ENCODE measurements at regions not wholly inside any gene's neighbourhood (a gene's known extent, or its start where the extent isn't known, plus 50 kb on each side); places are given as distances from the start of the nearest gene placed in this dataset.

DNA sequence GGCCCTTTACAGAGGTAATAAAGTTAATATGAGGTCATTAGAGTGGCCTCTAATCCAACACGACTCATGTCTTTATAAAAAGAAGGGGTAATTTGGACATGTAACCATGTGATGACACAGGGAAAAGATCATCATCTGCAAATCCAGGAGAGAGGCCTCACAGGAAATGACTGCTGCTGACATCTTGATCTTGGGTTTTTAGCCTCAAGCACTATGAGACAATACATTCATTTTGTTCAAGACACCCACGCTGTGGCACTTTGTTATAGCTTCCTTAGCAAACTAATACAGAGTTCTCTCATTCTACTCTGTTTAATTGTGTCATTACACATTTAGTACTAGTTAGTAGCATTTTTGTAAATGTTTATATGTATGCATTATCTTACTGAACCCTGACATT, 64.0 kb upstream of the RUNX1 start:
- no peak for TF ChIP-seq POLR2A (IDR thresholded peaks at IDR 0.05)
- no peak for TF ChIP-seq CTCF (IDR thresholded peaks at IDR 0.05 in 8 of 11, conservative IDR thresholded peaks at IDR 0.05 in 3 of 11)
- TF ChIP-seq POLR2AphosphoS5 (IDR thresholded peaks at IDR 0.05) = no peak
- no peak for DNase-seq
- Histone ChIP-seq H3K27me3 (replicated peaks in 1 of 7) (peaks cover 0 to 5% (median 0%) of the 10 kb centered on the region in 7 donors), H3K9me3 (peaks cover 0 to 4% (median 0%) of the 10 kb centered on the region in 8 donors), H3K4me3 (no peak overlapping the region), H3K27ac (no peak overlapping the region), H3K36me3 (no peaks in the 10 kb centered on the region), H3K4me1 (no peaks in the 10 kb centered on the region)
- WGBS, 5 donors = 65 to 83% (median 78%) methylated on average over 2 of the region's 2 CpGs
- intact Hi-C loops (cut with DNase I; ENCODE audit: low total_unique reads) = no loop called here

GRCh38 chr21:35111321-35111930, 62.3 kb upstream of the RUNX1 start:
- 74 to 81% (median 77%) methylated on average over 4 of the region's 4 CpGs for WGBS, 5 donors
- no peak for DNase-seq
- TF ChIP-seq POLR2A (IDR thresholded peaks at IDR 0.05) (no peak), CTCF (IDR thresholded peaks at IDR 0.05 in 8 of 11, conservative IDR thresholded peaks at IDR 0.05 in 3 of 11) (no peak), POLR2AphosphoS5 (IDR thresholded peaks at IDR 0.05) (no peak)
- H3K27me3 ChIP-seq (replicated peaks in 1 of 7) = no peaks in the 10 kb centered on the region
- H3K36me3 ChIP-seq = no peaks in the 10 kb centered on the region
- no peak overlapping the region for H3K27ac ChIP-seq
- intact Hi-C loops (cut with DNase I; ENCODE audit: low total_unique reads) = no loop called here
- peaks cover 0 to 4% (median 0%) of the 10 kb centered on the region in 8 donors for H3K9me3 ChIP-seq
- H3K4me3 ChIP-seq = no peak overlapping the region
- no peaks in the 10 kb centered on the region for H3K4me1 ChIP-seq

DNA sequence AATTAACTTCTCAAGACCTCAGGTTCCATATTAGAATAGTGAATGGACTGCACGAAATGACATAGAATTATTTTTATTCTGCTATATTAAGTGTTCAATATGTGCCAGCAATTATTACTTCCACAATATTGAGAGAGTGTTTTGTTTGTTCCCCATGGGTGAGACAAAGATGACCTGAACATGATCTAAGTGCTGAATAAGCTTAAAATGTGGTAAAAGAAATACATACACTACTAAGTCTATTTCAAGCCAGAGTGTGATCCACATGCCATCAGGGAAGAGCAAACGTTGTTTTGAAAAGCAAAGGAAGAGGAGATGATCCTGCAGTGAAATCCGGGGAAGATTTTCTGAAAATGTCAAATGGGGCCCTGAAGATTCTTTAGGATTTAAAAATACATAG, 59.8 kb upstream of the RUNX1 start:
- TF ChIP-seq POLR2A (IDR thresholded peaks at IDR 0.05) = no peak
- no peak for TF ChIP-seq POLR2AphosphoS5 (IDR thresholded peaks at IDR 0.05)
- TF ChIP-seq CTCF (IDR thresholded peaks at IDR 0.05 in 8 of 11, conservative IDR thresholded peaks at IDR 0.05 in 3 of 11) = no peak
- WGBS, 5 donors = 76 to 91% (median 86%) methylated on average over 3 of the region's 3 CpGs
- Histone ChIP-seq H3K36me3 (no peaks in the 10 kb centered on the region), H3K4me1 (no peaks in the 10 kb centered on the region), H3K27me3 (replicated peaks in 1 of 7) (no peaks in the 10 kb centered on the region), H3K9me3 (peaks cover 0 to 4% (median 0%) of the 10 kb centered on the region in 8 donors), H3K27ac (no peak overlapping the region), H3K4me3 (no peak overlapping the region)
- no peak for DNase-seq
- intact Hi-C loops (cut with DNase I; ENCODE audit: low total_unique reads) = no loop called here

- peaks cover 0 to 3% (median 0%) of the 10 kb centered on the region in 7 donors for H3K27me3 ChIP-seq (replicated peaks in 1 of 7)
- intact Hi-C loops (cut with DNase I; ENCODE audit: low total_unique reads) = no loop called here
- H3K4me1 ChIP-seq = peaks cover 0 to 11% (median 9%) of the 10 kb centered on the region in 6 donors
- H3K4me3 ChIP-seq = no peak overlapping the region
- no peak overlapping the region for H3K27ac ChIP-seq
- no peaks in the 10 kb centered on the region for H3K36me3 ChIP-seq
- 77 to 90% (median 83%) methylated on average over 6 of the region's 6 CpGs for WGBS, 5 donors
- H3K9me3 ChIP-seq = peaks cover 0 to 4% (median 0%) of the 10 kb centered on the region in 8 donors
- no peak for DNase-seq
- TF ChIP-seq POLR2A (IDR thresholded peaks at IDR 0.05) = no peak
- no peak for TF ChIP-seq CTCF (IDR thresholded peaks at IDR 0.05 in 8 of 11, conservative IDR thresholded peaks at IDR 0.05 in 3 of 11)
- TF ChIP-seq POLR2AphosphoS5 (IDR thresholded peaks at IDR 0.05) = no peak
Observed at GRCh38 chr21:35107520-35107919, 58.4 kb upstream of the RUNX1 start.

Measured in spleen (tissue), 11 donors.